ENCODE measurements at regions not wholly inside any gene's neighbourhood (a gene's known extent, or its start where the extent isn't known, plus 50 kb on each side); places are given as distances from the start of the nearest gene placed in this dataset.

DNA sequence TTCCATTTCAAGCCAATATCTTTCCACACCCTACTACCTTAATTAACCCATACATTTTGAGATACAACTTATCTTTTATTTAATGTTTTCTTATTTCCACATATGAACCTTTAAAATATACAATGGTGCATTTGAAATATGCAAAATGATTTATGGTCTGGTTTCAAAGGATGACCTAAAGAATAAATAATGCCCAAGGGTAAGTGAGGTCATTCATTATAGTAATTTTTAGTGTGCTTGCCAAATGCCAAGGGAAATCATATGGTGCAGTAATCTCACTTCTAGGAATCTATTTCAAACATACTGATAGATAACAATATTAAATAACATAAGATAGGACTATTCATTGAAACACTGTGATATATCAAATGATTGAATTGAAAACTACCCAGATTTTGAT lies 1055.4 kb downstream of the AGBL1 start:
- TF ChIP-seq, protein P1, sequence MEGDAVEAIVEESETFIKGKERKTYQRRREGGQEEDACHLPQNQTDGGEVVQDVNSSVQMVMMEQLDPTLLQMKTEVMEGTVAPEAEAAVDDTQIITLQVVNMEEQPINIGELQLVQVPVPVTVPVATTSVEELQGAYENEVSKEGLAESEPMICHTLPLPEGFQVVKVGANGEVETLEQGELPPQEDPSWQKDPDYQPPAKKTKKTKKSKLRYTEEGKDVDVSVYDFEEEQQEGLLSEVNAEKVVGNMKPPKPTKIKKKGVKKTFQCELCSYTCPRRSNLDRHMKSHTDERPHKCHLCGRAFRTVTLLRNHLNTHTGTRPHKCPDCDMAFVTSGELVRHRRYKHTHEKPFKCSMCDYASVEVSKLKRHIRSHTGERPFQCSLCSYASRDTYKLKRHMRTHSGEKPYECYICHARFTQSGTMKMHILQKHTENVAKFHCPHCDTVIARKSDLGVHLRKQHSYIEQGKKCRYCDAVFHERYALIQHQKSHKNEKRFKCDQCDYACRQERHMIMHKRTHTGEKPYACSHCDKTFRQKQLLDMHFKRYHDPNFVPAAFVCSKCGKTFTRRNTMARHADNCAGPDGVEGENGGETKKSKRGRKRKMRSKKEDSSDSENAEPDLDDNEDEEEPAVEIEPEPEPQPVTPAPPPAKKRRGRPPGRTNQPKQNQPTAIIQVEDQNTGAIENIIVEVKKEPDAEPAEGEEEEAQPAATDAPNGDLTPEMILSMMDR (conservative IDR thresholded peaks at IDR 0.05; ENCODE audit: low read depth, low read length) = no peak
- no peak for TF ChIP-seq EZH2 (IDR thresholded peaks at IDR 0.05; ENCODE audit: borderline replicate concordance, low read depth, low read length, poor library complexity, severe bottlenecking)

Data from A673 (cell line).